DOHH2 (cell line): ENCODE measurements at regions not wholly inside any gene's neighbourhood (a gene's known extent, or its start where the extent isn't known, plus 50 kb on each side); places are given as distances from the start of the nearest gene placed in this dataset.

ENCODE experiments used
- H3F3A ChIP-seq: fragments of 200-600 bp; sonication (generic), shearing (Covaris generic); 2 replicates; pipeline ENCODE4 v1.6.0; 2016; ENCODE audit warnings: antibody characterized with exemption, mild to moderate bottlenecking; ENCODE audit not compliant: control insufficient read depth, insufficient read depth
- H3K27ac ChIP-seq: fragments of 200-600 bp; sonication (generic); 2 replicates; pipeline ENCODE4 v1.5.1; 2014; ENCODE audit warnings: low read depth, mild to moderate bottlenecking, low read length, moderate library complexity
- H3K27me3 ChIP-seq: fragments of 200-600 bp; sonication (generic); 2 replicates; pipeline ENCODE4 v1.6.1; 2014; ENCODE audit warnings: mild to moderate bottlenecking, low read length, mixed read lengths; ENCODE audit not compliant: control insufficient read depth
- H3K36me3 ChIP-seq: fragments of 200-600 bp; sonication (generic); 2 replicates; pipeline ENCODE4 v1.6.1; 2014; ENCODE audit warnings: mild to moderate bottlenecking, low read length, moderate library complexity, mixed read lengths; ENCODE audit not compliant: control insufficient read depth
- H3K4me1 ChIP-seq: fragments of 200-600 bp; sonication (generic); 2 replicates; pipeline ENCODE4 v1.6.1; 2014; ENCODE audit warnings: mild to moderate bottlenecking, low read length, mixed read lengths; ENCODE audit not compliant: control insufficient read depth
- H3K4me2 ChIP-seq: fragments of 200-600 bp; sonication (generic); 2 replicates; pipeline ENCODE4 v1.6.0; 2014; ENCODE audit warnings: mild to moderate bottlenecking, low read length, moderate library complexity
- H3K4me3 ChIP-seq: fragments of 200-600 bp; sonication (generic); 2 replicates; pipeline ENCODE4 v1.5.1; 2014; ENCODE audit warnings: mild to moderate bottlenecking, low read length, mixed read lengths
- H3K79me2 ChIP-seq: fragments of 200-600 bp; sonication (generic); 2 replicates; pipeline ENCODE4 v1.6.1; 2014; ENCODE audit warnings: mild to moderate bottlenecking, low read length, mixed read lengths; ENCODE audit not compliant: control insufficient read depth
- H3K9me2 ChIP-seq: fragments of 200-600 bp; sonication (generic); replicated peaks from 2 replicates; pipeline ENCODE4 v1.6.1; 2014; ENCODE audit warnings: mild to moderate bottlenecking, low read length, mixed read lengths; ENCODE audit not compliant: control insufficient read depth
- H3K9me3 ChIP-seq: fragments of 200-600 bp; sonication (generic); 2 replicates; pipeline ENCODE4 v1.6.1; 2014; ENCODE audit warnings: antibody characterized with exemption, low read length, mixed read lengths; ENCODE audit not compliant: control insufficient read depth, insufficient read depth
- H4K20me1 ChIP-seq: fragments of 200-600 bp; sonication (generic); 2 replicates; pipeline ENCODE4 v1.6.0; 2014; ENCODE audit warnings: low read depth, mild to moderate bottlenecking, antibody characterized with exemption, low read length, moderate library complexity; ENCODE audit not compliant: control insufficient read depth, insufficient read depth
- CTCF ChIP-seq: fragments of 200-600 bp; sonication (generic); IDR thresholded peaks from one replicate; pipeline ENCODE4 v1.5.1; 2014; ENCODE audit warnings: antibody characterized with exemption, mild to moderate bottlenecking, low read depth, low read length; ENCODE audit not compliant: poor library complexity, severe bottlenecking
- EZH2phosphoT487 ChIP-seq: fragments of 200-600 bp; sonication (generic); IDR thresholded peaks from 2 replicates; pipeline ENCODE4 v1.6.1; 2017; ENCODE audit warnings: borderline replicate concordance, mild to moderate bottlenecking, antibody characterized with exemption, low read length, moderate library complexity, mixed read lengths

- H3K9me2 ChIP-seq = no peaks in the 10 kb centered on the region
- no peaks in the 10 kb centered on the region for H4K20me1 ChIP-seq
- TF ChIP-seq EZH2phosphoT487 (no peak), CTCF (no peak)
- H3K36me3 ChIP-seq = no peaks in the 10 kb centered on the region
- H3F3A ChIP-seq = no peaks in the 10 kb centered on the region
- no peak overlapping the region for H3K4me3 ChIP-seq
- no peaks in the 10 kb centered on the region for H3K79me2 ChIP-seq
- H3K9me3 ChIP-seq = no peaks in the 10 kb centered on the region
- H3K4me2 ChIP-seq = no peak overlapping the region
- H3K27ac ChIP-seq = no peak overlapping the region
- no peaks in the 10 kb centered on the region for H3K4me1 ChIP-seq
- no peaks in the 10 kb centered on the region for H3K27me3 ChIP-seq
These were observed 100.0 kb upstream of the KCTD7 start for GRCh38 chr7:66528652-66529051.

DNA sequence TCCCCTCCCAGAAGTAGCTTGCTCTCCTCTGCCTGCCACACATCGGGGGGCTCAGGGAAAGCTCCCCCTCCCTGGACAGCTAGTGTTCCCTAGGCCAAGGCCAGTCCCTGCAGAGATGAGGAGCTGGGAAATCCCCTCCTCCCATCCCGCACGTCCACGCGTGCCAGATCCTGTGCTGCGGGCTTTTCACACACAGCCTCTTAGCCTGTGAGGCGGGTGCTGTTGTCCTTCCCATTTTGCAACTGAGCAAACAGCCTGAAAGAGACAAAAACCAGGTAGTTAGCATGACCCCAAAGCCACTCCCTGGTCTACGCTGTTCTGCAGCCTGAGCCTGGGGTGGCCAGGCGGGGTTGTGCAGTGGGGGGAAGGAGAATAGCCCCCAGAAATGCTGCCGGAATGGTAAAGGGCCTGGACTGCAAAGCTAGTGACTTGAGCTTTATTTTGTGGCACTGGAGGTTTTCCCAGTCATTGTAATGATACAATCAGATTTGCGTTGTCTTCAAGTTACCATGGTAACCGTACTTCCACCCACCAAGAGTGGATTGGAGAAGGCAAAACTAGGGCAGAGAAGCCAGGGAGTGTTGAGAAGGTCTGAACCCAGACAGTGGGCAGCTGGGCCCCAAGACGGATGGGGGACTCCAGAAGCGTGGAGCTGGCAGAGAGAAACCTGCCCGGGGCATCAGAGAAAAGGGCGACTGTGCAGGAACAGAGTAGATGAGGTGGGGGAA lies 98.6 kb upstream of the KCTD7 start:
- TF ChIP-seq CTCF = no peak
- no peak for TF ChIP-seq EZH2phosphoT487
- no peak overlapping the region for H3K27ac ChIP-seq

DNA sequence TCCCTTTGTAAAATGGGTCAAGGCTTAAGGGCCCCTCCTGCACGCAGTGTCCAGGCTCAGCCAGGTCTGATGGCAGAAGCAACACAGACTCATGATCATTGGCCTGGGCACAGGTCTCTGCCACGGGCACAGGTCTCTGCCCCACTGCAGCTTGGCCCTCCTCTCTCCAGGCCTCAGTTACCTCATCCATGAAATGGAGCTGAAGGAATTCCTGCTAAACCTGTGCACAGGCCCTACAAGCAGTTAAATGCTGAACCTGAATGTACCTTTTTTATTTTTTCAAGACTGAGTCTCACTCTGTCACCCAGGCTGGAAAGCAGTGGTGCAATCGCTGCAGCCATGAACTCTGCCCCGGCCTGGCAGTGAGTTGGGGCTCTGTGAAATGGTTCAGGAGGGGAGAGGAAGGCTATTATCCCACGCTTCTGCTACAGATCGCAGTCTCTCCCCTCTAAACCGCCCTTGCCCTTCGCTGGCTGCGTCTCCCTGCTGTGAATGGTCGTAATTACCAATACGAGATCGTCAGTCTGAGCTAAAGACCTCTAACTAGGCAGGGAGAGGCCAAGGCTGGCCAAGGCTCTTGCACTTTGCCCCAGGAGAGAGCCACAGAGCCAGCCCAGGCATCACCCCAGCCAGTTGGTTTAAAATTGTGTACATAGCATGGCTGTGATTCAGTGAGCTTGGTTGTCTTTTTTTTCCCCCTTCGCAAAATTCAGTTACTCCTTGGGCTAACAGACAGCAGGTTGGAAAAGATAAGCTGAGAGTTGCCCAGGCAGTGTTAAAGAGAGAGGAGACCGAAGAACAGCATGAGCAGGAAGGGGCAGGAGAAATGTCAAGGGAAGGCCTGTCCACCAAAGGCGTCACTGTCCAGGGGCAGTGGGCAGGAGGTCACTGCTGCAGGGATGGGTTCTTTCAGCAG lies 93.0 kb upstream of the KCTD7 start:
- no peaks in the 10 kb centered on the region for H3F3A ChIP-seq
- H3K4me3 ChIP-seq = no peak overlapping the region
- no peak overlapping the region for H3K4me2 ChIP-seq
- H3K27ac ChIP-seq = no peak overlapping the region
- no peaks in the 10 kb centered on the region for H3K79me2 ChIP-seq
- no peaks in the 10 kb centered on the region for H3K9me3 ChIP-seq
- H3K4me1 ChIP-seq = no peaks in the 10 kb centered on the region
- TF ChIP-seq CTCF (no peak), EZH2phosphoT487 (no peak)
- H3K36me3 ChIP-seq = no peaks in the 10 kb centered on the region
- H3K9me2 ChIP-seq = no peaks in the 10 kb centered on the region
- no peaks in the 10 kb centered on the region for H3K27me3 ChIP-seq
- H4K20me1 ChIP-seq = 0 out of 2 replicates have a peak, but pooled peaks cover 3% of the 10 kb centered on the region

More for the DNA sequence above, 98.6 kb upstream of the KCTD7 start:
- Histone ChIP-seq H3K79me2 (no peaks in the 10 kb centered on the region), H3K9me3 (no peaks in the 10 kb centered on the region), H3K36me3 (no peaks in the 10 kb centered on the region), H3K4me3 (no peak overlapping the region), H4K20me1 (no peaks in the 10 kb centered on the region), H3K9me2 (no peaks in the 10 kb centered on the region), H3K4me1 (no peaks in the 10 kb centered on the region), H3K4me2 (no peak overlapping the region), H3F3A (no peaks in the 10 kb centered on the region), H3K27me3 (no peaks in the 10 kb centered on the region)
